DMS 273 treated with DMSO at 0.1 percent for 48 hours (cell line): ENCODE measurements at regions not wholly inside any gene's neighbourhood (a gene's known extent, or its start where the extent isn't known, plus 50 kb on each side); places are given as distances from the start of the nearest gene placed in this dataset.

ENCODE experiments used
- DNase-seq: peaks from one replicate; lab custom pipeline; 2025; lab: John Stamatoyannopoulos, UW

DNA sequence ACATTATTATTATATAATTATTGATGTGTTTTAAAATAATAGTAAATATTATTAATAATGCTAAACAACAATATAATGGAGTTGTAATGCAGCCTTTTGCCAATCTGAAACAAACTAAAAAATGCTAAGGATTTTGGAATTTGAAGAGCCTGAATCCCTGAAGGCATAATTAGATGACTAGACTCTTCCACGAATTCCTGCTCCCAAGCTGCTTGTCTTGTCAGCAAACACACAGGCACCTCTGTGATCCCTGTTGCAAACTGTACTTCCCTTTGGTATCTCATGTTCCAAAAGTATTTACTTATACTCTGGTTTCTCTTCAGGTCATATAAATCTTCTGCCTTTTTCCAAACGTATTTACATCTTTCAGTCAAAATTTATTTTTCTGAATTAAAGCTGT lies 1862.4 kb downstream of the OLFM4 start:
- no peak for DNase-seq

DNA sequence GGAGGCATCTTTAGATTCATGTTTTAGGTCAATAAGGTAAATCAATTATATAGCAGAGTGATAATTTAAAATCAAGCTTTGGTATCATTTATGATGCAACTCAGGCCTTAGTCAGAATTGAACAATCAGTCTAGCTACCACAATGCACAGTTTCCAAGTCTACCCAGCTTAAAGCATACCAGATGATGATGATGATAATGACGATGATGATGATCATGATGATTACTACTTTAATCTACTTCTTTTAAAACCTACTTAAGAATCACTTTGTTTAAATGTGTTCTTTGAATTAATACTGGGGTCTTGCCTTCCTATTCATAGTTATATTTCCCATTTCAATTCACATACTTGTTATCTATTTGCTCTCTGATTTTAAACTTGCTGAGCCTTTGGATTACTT lies 1872.7 kb downstream of the OLFM4 start:
- no peak for DNase-seq

DNA sequence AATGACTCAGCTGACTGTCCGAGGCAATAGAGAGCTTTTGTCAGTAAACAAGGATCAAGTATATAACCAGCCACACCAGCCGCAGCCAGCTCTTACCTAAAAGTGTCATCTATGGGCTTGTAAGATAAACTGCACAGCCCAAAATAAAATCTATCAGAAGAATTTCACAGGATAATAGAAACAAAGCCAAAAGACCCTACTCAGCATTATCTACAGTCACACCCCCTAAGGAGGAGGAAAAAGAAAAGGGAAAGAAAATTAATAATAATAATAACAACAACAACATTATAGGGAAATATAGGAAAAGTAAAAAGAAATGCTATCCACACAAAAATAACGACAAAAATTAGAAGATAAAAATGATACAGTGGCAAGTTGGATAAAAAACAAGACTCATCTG lies 1883.8 kb downstream of the OLFM4 start:
- DNase-seq: no peak

DNA sequence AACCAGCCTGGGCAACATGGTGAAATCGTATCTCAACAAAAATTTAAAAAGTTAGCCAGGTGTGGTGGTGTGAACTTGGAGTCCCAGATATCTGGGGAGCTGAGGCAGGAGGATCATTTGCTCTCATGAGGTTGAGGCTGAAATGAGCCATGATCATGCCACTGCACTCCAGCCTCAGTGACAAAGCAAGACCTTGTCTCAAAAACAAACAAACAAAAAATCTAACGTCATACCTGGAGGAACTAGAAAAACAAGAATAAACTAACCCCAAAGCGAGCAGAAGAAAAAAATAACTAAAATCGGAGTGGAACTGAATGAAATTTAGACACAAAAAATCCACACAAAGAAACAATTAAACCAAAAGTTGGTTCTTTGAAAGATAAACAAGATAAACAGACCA lies 1885.1 kb downstream of the OLFM4 start:
- no peak for DNase-seq

DNA sequence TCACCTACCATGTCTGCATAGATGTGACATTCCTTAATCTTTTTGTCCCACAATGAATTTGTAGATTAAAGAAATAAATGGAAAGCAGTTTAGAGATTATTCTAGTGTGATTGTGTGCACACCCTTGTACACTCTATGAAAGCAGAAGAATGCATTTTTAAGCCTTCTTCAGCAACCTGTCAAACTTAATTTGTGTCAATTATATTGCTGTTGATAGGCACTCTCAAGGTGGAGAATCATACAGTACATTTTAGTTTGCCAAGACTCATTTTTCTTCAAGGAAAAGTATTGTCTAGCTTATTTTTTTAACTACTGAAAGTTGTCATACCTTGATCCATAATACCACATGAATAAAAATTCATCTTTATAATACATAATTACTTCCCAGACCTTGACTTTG lies 1898.9 kb downstream of the OLFM4 start:
- DNase-seq: no peak

DNA sequence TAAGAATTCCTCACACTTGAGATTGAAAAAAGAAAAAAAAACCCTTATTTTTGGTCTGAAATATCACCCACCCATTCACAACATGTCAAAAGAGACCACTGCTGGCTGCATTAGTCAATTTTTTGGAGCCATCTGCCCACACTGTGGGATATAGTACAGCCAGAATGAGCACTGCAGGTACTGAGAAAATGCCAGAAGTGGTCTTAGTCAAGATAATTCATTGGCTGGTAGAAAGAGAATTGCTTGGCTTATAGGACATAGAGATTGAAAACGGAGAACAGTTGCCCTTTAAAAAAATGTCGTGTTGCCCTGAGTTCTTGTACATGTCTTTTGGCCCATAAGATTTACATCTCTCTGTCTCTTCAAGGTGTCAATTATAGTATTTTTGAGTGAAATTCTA lies 1899.5 kb downstream of the OLFM4 start:
- no peak for DNase-seq

DNA sequence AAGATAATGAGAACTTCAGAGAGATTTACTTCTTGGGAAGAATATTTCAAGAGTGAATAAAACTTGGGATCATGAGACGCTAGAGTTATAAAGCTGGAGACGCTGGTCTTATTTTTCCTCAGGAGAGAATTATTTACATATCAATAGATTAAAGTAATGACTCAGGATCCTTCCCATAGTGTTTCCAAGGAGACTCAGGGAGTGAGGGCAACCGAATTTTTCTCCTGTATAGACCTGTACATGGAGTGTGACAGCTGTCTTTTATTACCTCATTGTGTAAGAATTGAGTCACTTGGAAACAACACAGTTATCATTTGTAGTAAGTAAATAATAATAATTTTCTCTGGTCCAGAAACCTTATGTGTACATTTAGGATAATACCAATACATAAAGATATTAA lies 1905.5 kb downstream of the OLFM4 start:
- no peak for DNase-seq

DNA sequence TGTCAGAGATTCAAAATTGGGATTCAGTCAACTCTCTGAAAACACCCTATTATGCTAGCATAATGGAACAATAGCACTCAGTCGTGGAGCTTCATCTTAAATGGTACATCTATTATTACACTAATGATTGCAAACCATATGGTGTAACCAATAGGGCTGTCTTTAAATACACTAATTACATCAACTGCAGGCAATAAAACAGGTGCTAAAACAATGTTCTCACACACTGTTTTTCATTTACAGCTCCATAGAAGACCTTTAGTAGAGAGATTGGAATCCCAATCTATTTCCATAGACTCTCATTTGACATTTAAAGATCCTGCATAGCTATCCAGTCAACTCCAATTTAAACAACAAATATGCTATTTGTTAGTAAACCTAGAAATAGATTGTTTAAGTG lies 1917.4 kb downstream of the OLFM4 start:
- DNase-seq: no peak

DNA sequence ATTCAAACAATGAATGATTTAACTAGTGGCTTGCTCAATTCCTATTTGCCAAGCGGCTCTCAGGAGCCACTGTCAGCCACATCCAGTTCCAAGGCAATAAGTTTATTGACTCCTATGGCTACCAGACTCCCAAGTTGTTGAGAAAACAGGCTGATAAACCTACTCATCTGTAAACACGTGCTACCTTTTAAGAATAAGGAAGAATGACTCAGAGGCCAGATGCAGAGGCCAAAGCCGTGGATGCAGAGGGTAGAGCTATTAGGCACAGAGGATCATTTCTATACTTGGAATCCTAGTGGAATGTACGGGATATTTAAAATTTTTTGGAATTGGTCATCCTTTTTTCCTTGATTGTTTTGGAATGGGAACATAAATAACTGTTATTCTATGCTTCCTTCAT lies 1921.1 kb downstream of the OLFM4 start:
- DNase-seq: no peak

DNA sequence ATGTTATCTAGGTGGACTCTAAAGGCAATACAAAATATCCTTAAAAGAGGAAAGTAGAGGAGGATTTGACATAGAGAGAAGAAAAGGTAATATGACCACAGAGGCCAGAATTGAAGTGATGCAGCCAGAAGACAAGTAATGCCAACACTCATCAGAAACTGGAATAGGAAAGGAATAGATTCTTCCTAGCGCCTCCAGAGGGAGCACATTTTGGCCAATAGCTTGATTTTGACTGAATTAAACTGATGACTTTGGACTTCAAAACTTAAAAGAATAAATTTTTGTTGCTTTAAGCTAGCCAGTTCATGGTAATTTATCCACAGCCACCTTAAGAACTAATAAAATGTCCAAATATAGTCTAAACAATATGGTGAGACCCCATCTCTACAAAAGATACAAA lies 1921.9 kb downstream of the OLFM4 start:
- DNase-seq: no peak

DNA sequence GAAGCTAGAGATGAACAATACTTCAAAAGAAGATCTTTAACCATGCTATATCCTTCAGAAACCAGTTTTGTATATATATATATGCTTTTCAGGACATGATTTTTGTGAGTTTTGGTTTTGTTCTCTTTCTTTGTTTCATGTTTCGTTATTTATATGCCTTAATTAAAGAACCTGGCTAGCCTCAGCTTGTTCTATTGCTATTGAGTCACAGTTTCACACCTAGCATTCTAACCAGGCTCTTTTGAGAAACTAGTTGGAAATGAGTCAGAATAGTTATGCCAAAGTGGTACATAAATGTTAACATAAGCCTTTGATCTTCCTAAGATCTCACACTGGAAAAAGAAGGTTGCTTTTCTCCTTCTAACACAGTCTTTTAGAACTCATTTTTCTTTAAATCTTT lies 1925.2 kb downstream of the OLFM4 start:
- no peak for DNase-seq

DNA sequence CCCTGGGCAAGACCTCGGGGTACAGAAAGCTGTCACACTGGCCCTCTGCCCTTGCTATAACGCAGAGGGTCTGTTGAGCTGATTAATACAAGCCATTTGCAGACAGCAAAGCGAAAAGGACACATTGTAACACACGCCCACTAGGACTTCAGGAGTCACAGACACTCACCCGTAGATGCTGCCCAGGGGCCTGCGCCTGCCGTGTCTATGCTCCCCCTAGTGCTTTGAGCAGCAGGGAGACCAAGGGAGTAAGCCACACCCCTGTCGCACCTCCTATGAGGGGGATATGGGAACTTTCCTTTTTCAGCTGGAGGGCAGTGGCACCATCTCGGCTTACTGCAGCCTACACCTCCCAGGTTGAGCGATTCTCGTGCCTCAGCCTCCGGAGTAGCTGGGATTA lies 1930.2 kb downstream of the OLFM4 start:
- DNase-seq: no peak

DNA sequence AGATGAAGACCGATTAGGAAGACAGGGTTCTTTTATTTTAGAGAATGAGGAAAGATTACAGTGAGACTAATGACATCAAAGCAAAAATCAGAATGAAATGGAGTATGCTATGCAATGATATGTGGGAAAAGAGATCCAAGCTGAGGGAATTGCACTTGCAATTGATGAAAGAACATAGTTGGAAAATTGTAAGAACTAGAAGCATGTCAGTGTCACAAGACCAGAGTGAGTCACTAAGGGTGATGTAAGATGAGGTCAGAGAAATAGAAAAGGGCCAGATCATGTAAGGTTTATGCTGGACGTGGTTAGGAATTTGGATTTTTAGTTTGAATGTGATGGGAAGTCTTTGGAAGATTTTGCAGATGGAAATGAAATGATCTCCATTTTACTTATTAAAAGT lies 1937.3 kb downstream of the OLFM4 start:
- DNase-seq: no peak

DNA sequence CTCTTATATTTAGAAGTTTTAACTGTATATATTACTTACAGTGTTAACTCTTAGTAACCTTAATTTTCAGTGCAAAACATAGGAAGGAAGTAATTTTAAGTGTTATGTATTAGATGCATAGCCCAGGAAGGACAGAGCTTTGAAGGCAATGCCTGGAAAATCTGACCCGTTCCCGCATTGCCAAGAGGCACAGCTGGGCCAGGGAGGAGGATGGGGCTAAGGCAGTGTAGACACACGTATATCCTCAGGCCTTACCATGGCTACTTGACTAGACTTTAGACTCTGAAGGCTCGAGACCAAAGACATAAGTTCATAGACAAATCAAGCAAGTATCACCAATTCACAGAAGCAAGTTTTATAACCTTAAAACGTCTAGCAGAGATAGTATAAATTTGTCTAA lies 1944.2 kb downstream of the OLFM4 start:
- no peak for DNase-seq

DNA sequence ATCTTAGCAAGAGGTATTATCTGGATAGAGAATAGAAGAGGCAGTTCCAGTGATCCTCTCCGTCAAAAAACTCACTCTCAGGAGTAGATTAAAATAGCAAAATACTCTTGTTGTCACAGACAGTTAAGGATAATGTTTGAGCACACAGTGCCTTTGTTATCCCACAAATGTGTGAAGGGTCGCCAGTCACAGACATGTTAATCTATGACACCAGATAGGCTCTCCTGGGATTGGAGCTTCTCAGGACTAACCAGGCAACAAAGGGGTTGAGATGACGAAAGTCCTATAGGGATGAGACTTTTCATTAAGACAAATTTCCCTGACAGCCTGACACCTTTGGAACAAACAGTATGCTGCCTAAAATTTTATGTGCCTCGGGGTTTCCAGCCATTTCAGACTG lies 1947.1 kb downstream of the OLFM4 start:
- no peak for DNase-seq

DNA sequence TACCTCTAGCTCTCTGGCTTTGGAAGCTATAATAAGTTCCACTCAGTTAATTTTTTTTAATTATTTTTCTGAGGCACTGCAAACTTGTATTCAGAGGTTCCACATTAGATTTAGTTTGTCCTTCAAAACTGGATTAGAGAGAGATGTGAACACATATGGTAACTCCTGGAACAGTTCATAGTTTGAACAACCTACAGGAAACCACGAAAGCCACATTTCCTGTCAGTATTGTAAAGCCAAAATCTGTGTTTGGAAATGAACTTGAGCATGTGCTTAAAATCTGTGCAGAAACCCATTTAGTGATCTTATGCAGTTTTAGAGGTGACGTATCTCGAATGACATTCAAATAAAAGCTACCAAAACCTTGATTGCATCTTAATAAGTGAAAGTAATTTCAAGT lies 1952.0 kb downstream of the OLFM4 start:
- DNase-seq: no peak

DNA sequence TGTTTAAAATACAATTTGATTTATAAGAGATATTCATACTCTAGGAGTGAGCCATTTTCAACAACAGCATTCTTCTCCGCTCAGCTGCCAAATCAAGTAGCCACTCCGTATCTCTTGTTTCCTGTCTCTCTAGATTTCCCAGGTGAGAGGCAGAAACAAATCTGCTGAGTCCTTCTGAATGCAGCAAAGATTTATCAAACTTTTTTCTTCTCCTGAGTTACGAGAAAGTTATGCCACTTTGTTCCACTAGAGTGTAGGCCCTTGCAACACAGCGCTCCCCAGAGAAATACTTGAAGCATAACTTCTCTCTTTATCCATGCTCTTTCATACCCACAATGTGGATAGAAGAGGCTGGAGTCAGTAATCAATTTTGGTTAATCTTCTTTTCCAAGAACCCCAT lies 1960.8 kb downstream of the OLFM4 start:
- DNase-seq: no peak

DNA sequence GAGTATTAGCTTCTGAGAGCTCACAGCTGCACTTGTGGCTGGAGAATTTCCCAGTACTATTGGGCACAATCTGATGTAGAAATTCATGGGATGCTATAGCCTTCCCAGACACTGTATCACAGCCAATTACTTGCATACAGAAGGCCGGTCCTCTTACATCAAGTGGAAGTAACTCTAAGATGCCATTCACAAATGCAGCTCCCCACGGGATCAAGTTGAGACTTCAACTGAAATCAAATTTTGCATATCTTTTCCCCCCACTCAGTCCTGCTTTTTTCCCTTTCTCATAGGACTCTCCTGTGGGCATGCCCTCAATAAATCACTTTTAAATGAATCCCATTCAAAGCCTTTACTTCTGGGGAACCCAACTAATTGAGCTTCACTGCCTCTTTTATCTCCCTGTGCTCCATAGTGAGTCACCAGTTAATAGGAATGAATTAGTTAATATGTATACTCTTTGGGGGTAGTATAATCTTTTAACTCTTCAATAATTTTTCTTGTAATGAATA lies 1970.8 kb downstream of the OLFM4 start:
- no peak for DNase-seq

DNA sequence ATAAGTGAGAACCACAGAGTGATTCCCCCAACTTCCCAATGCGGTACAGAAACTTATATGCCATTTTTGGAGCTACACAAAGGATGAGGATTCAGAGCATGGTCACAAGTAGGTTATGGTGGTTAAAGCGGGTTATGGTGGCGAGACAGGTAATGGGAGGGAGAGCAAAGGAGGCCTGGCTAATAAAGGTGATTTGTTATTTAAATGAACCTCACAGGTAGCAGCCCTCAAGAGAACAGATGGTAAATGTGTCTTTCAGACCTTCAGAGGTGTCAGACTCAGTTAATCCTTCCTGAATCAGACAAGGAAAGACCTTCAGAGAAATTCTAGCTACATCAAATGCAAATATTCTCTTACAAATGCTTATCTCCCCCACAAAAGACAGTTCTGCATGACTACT lies 1971.4 kb downstream of the OLFM4 start:
- DNase-seq: no peak

DNA sequence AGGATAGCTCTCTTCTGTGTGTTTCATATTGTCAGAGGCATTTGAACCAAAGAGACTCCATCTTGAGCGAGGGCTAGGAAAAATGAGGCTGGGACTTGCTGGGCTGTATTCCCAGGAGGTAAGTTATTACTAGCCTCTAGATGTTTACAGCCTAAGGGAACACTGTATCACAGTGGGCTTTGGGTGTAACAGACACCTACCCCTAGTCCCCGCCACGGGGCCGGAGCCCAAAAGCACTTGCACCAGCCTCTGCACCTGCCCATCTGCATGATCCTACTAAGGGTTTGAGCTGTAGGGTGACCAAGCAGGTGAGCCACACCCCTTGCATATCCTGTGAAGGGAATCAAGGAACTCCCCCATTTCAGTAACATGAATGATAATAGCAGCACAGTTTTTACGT lies 1972.2 kb downstream of the OLFM4 start:
- DNase-seq: no peak

DNA sequence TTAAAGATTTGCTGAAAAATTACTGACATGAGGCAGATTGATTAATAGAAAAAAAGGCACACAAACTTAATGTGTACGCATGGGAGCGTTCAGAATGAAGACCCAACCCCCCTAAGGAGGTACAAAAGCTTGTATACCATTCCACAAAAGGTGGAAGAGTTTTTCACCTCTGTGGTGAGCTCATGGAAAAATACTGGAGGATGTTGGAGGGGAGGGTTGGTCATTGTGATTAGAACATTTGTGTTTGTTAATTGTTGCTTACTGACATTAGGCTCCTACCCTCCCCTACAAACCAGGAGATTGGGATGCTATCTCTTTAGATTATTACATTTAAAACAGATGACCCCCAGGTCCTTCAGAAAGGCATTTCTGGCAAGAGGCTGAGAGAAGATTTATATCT lies 1973.3 kb downstream of the OLFM4 start:
- DNase-seq: no peak

DNA sequence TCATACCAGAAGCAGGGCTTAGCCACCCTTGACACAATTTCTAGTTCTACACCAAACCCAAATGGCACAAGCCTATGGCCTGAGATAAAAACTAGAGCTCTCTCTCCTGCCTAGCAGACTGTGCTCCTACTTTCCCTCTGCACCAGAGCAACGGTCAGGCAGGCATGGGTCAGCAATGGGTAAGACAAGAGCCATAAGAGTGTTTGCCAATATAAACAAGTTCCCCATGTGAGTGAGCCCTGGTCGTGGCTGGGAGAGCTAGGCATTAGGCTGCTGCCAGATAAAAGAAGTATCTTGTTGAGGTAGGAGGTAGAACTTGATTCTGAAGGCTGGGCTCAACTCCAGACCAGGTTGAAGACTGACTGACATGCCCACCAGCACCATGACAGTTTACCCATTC lies 1979.1 kb downstream of the OLFM4 start:
- no peak for DNase-seq

DNA sequence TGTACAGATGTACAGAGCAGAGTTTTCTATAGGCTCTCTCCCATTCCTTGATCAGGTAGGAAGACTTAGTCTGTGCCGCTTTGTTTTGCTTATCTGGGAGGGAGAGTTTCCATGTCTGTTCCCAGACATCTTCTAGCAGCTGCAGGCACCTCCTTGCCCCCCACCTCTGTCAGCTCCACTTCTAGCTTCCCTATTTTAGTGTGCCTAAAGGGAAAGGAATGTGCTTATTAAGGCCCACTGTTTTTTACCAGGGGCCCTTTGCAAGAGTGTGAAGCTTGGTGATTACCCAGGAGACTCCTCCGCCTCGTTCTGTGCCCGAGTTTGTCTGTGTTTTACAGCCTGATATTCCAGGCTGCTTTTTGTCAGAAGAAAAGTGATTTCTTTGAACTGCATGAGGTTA lies 1984.4 kb downstream of the OLFM4 start:
- DNase-seq: no peak

DNA sequence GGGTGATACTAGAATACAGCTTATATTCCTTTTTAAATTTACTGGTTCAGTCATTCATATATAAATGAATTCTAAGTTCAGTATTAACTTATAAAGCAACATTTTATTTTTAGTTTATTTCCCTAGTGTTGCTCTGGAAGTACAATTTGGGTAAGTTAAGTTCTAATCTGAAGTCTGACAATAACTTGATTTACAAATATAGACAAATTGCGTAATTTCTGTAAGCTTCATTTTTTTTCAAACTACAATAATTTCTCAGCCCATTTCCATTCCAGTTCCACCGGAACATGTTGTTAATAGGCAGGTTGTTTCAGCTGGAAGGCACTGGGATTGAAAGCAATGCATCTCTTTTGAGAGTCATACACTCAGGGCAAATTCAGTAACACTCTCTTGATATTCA lies 2000.7 kb downstream of the OLFM4 start:
- DNase-seq: no peak

DNA sequence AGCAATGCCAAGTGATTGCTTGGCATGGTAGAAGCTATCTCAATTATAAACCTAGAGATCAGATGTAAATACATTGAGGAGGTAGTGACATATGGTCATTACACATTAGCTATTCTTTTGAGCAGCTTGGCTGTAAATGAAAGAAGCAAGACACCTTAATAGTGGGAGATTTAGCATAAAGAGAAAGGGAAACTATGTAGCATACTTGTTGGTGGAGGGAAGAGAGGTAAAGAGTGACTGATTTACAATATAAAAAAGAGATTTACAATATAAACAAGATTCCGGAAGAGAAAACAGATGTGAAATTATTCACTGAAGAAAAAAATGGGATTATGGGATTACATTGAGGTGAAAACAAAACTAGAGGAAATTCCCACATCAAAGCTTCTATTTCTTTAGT lies 2009.6 kb downstream of the OLFM4 start:
- peak; percentile 8 for DNase-seq
